Esophagus muscularis mucosa (tissue), 3 donors: ENCODE measurements at regions not wholly inside any gene's neighbourhood (a gene's known extent, or its start where the extent isn't known, plus 50 kb on each side); places are given as distances from the start of the nearest gene placed in this dataset.

ENCODE experiments used
- CTCF ChIP-seq, 3 experiments: fragments of 200-600 bp in 2 of 3; fragments of 450-650 bp in 1 of 3; sonication (generic) in 2 of 3; IDR thresholded peaks; one replicate each; pipeline ENCODE4 v1.5.1; 2017 to 2019; ENCODE audit warnings: antibody characterized with exemption in 3 of 3, mild to moderate bottlenecking in 2 of 3, moderate library complexity in 1 of 3
- EP300 ChIP-seq: sonication (generic); formaldehyde crosslinking; IDR thresholded peaks from one replicate; pipeline ENCODE4 v1.6.1; 2017; ENCODE audit warnings: antibody characterized with exemption

GRCh38 chr1:189609167-189609566 lies 868.5 kb downstream of the BRINP3 start:
- TF ChIP-seq CTCF (IDR thresholded peaks at IDR 0.05) (no peak), EP300 (no peak)
